Hematopoietic multipotent progenitor cell (in vitro differentiated cells): ENCODE measurements at regions not wholly inside any gene's neighbourhood (a gene's known extent, or its start where the extent isn't known, plus 50 kb on each side); places are given as distances from the start of the nearest gene placed in this dataset.
A peak's percentile ranks its signal among the peaks of the same experiment; 100 is the strongest.

ENCODE experiments used
- DNase-seq, 3 donors: peaks; one replicate each; pipeline ENCODE4 v3.0.0-alpha.2; 2011 to 2015; ENCODE audit warnings: low read depth in 2 of 3, low spot score in 2 of 3

DNA sequence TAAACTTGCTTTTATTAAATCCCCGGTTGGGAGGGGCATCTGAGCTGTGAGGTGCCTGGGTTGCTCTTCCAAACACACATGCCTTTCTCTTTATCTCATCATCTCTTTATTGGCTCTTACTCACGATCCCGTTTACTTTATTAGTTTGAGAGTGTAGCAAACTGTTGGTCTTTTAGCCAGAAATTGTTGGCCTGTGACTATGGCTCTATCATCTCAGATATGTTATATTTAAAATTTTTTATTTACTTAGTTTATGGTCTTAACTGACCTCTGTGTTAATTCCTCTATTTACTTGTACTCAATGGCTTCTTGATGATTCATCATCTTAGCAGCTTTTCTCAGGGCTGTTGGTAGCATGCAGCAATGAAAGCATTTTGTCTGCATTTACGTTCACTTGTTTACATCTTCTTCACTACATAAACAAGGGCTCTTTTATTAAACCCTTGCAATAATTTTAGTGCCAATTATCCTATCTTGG, 408.4 kb downstream of the HRH4 start:
- no peak for DNase-seq

DNA sequence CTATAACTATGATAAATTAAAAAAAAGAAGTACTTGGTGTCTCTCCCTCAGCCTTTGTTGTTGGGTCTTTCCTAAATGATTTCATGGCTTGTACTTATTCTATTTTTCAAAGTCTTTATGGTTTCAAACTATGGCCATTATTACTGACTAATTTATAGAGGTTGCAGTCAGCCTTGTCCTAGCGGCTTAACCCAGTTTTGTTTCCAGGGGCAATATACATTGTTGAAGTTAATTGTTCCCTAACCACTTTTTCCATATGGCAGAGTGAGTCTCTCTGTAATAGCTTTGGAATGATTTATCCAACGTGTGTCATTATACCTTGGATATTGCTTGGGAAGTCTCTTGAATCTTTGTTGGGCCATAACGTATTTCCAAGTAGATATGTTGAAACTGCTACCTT, 408.8 kb downstream of the HRH4 start:
- DNase-seq: no peak

DNA sequence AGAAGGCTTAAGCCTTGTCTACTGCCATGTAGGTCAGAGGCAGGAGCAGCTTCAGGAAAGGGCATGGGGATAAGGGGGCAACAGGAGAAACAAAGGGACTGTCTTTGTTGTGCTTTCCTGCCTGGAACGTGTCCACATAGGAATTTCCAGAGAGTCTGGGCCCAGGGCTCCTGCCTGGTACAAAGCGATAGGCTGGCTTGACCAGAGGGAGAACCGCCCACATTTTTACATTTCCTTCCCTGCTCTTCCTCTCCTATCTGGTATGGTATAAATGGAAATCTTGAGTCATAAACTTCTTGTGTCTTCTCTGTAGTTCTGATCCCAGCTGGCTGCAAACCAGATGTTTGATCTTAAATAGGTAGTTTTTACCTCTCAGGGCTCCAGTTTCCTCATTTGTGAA, 414.8 kb downstream of the HRH4 start:
- no peak for DNase-seq

DNA sequence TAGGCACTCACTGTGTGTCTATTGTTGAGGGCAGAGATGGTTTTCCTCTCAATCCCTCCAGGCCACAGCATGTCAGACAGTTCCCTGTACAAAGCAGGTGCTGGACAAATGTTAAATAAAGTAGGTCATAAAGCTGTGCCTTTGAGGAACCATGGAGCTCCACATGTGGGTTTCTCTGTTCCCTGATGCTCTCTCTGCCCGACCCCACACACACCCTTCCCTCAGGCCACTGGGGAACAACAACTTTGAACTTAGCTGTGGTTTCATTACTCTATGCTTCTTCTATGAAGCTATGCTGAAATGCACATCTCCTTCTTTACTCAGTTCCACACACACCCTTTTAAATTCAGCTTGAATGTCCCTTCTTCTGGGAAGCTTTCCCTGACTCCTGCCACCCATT, 415.3 kb downstream of the HRH4 start:
- DNase-seq: no peak

DNA sequence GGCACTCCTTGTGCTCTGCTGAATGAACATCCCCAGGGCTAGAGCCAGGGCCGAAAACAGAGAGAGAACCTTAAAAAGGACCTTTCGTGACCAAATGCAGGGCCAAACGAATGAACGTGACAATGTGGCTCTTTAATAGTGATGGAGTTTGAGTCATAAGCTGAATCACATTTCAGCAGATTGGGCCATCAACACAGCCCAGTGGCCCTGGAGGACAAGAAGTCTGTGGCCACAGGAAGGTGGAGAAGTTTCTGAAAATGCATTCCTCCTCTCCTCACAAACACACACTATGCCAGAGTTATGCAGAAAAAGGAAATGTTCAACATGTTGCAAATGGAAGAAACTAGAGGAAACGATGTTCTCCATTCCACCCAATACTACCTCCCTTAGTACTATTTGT, 415.8 kb downstream of the HRH4 start:
- DNase-seq: no peak

DNA sequence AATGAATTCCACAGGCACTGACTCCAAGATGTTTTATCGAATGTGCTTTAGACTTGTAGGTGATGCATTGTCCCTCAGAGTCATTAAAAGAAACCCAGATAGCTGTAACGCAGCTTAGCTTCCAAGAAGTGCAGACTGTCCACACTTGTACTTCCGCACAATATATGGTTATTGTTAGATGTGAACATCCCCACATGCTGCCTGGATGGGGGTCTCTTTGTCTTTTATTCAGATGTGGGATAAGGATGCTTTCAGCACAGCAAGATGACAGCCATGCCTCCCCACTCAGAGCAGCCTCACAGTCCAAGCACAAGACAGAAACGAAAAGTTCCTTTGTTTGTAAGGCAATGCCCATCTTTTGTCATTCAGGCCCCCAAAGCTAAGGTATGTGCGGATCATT, 416.6 kb downstream of the HRH4 start:
- no peak for DNase-seq

DNA sequence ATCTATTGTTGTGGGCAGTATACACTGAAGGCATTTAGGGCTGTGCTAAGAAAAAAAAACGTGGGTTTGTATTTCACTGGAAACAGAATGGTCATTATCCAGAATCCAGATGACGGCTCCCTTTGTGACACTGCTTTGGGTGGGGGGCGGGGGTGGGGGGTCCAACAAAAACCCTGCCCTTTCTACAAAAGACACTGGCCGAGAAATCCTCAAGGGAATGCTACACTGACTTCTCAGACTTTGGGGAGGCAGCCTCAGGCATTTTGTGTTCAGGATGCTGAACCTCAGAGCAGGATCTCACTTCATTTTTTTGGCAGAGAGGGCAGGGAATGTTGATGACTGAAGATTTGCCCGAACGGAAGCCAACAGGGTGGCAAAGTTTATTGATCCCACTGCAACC, 417.1 kb downstream of the HRH4 start:
- DNase-seq: no peak

DNA sequence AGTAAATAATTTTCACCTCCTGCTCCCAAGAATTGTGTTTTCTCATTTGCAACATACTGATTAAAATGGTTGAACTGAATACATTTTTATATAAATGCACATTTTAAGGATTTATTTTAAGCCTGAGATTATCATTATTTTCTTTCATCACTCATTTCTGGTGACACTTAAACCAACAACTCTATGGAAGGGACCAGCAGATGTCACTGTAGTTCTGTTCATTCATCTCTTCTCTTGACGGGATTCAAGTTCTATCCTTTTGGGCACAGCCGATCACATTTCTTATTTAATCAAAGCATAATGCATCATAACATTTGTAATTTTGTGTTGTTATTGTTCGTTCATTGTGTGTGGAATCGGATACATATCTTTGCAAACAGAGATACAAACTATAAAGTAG, 417.9 kb downstream of the HRH4 start:
- peak in 2 of 3 donors; percentile 35 to 73 for DNase-seq

DNA sequence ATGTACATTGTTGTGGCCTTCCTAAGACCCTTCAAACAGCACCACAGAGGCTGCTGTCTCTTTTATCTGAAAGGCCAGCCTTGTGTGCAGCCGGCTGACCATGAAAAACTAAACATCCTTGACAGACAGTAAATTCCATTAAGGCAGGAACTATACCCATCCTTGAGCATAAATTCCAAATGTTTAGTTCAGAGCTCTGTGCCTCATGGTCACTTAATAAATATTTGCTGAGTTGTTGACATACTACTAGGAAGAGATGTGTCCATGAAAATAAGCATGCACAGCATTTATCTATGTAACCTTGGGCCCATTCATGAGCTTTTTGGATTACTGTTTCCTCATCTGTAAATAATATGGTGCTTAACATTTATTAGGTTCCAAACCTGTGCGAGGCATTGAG, 424.8 kb downstream of the HRH4 start:
- no peak for DNase-seq

DNA sequence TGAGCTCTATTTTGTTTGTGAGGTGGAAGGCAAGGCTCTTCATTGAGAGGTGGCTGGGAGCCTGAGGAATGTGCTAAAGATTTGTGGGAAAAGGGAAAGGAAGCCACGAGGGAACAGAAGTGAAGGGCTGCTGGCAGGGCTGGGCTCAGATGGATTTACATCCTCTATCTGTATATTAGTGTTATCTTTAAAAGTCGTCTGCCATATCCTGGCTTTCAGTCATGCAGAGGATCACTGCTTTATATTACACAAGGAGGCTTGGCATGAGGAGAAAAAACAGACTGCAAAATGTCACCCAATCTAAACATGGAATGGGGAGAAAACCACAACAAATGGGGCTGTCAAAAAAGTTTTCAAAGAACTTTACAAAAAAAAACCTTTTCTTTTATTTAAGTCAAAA, 434.4 kb downstream of the HRH4 start:
- no peak for DNase-seq

DNA sequence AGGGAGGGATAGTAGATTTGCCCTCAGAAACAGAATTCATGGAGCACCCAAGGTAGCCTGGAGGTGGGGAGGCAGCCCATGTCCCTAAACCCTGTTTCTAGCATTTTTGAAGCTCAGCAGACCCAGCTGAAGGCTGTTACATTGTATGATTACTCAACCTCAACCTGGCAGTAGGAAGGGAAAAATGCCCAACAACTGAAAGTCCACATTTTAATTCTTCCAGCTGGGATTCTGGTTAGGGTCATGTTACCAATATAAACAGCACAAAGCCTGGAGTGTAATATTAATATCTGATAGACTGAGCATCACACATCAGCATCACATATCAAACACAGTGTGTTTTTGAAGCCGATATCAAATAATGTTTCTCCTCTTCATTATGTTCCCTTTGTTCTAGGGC, 437.0 kb downstream of the HRH4 start:
- DNase-seq: no peak

DNA sequence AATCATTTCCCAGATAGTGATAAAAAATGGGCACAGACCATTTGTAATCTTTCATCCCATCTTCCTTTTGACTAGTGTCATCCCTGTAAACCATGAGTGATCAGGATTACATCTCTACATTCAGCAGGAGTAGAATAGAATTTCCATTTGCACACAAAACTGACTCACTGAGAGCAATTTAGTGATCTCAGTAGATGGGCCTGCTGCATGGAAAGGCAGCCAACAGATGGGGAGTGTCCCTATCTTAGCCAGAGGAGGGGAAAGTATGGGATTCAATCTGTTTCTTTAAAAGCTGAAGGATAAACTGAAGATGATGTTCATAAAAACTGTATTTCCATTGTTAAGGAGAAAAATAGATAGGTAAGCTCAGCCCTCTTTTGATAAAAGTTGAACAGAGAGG, 441.7 kb downstream of the ZNF521 start:
- no peak for DNase-seq

DNA sequence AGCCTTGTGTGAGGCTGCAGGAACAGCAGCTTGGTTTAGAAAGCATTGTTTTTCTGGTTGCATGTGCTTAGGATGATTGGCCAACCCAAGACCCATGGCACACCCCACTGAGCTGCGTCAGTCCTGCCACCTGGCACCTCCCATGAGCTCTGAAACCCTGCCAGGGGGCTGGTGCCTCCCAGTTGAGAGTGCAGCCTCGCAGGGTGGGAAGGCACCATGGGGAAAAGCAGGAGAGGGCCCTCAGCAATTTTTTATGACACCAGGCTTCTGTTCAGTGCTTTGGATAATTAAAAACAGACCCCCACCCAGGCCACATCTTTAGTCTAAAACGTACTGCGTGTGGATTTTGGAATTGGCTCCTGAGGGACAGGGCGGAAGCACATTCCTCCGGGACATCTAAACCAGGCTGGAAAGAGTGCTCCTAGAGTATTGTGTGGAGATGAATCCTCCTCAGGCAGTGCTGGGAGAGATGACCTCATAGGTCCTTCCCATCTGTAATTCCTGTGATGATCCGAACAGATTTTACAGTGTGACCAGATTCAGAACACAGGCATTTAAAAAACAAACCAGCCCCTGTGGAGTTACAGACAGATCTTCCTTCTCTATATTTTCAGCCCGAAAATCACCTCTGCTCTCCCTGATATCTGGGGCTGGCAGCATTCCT, 438.3 kb downstream of the ZNF521 start:
- DNase-seq: no peak

DNA sequence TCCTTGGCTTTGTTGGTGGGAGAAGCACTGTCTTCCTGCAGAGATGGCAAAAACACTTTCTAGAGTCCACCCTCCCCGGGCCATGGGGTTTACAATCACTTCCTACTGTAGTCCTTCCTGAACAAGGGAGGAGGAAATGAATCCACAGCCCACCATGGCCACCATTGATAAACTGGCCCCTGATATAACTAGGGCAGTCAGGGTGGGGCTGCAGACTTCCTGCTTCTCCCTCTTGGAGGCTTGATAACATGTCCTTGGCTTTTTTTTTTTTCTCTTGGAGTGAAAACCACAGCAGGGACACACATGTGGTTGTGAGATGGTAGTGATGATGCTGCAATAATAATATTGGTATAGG, 437.8 kb downstream of the ZNF521 start:
- DNase-seq: no peak

DNA sequence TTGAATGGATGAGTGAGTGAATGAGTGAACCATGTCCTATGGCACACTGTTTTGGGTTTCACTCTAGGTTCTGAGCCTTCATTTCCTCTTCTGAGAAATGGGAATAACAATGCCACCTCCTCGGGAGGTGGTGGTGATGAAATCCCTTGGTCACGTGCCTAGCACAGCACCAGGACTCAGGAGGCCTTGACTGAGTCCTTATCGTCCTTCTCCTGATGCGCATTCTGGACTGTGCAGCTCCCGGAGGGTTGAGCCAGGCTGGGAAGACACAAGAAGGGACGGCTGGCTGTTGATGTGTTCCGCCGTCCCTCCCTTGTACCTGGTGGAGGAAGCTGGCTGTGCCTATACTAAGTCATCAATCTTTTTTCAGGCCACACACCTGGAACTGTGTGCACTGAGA, 437.3 kb downstream of the ZNF521 start:
- no peak for DNase-seq

DNA sequence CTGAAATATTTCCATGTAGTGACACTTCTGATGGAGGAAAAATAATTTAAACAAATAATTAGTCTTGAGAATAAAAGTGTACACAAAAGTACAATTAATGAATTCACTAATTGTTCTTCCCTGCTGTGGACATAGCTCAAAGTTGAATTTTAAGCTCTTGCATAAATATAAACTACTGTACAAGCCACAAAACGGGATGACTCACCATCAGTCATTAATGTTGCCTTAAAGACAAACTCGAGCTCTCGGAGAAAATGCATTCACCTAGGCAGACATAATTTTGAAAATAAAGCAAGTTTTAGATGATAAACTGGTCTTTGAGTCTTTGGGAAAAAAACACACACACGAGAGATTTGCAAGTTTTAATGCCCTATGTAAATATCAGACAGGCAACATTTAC, 436.4 kb downstream of the ZNF521 start:
- no peak for DNase-seq

DNA sequence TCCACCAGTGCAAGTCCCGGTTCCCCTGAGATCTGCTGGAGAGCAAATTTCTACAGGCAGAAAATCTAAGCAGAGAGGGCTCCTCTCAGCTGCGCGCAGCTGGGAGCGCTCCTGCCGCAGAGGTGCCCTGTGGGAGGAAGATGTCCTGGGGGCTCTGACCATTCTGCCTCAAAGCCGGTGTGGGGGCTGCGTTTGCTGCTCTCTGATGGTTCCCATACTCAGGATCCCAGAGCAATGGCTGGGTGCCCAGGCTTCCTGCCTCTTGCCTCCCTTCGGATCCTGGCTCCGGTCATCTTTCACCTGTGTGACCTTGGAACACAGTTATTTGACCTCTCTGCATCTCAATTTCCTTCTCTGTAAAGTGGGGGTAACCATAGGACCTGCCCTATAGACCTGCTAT, 434.2 kb downstream of the ZNF521 start:
- no peak for DNase-seq

DNA sequence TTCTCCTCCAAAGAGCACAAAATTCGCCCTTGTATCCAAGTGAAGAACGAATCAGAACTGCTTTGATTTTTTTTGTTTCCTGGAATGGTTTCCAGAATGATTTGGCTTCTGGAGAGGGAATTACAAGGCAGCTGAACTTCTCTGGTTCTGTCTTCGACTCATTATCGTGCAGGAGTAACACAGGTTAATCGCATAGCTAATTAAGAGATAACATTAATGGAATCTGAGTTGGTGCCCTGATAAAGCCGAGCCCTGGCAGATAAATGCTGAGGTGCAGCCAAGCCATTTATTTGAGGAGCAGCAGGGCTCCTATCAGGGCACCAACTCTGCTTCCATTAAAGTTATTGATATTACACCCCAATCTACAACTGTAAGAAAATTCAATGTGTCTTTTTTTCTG, 433.7 kb downstream of the ZNF521 start:
- no peak for DNase-seq

DNA sequence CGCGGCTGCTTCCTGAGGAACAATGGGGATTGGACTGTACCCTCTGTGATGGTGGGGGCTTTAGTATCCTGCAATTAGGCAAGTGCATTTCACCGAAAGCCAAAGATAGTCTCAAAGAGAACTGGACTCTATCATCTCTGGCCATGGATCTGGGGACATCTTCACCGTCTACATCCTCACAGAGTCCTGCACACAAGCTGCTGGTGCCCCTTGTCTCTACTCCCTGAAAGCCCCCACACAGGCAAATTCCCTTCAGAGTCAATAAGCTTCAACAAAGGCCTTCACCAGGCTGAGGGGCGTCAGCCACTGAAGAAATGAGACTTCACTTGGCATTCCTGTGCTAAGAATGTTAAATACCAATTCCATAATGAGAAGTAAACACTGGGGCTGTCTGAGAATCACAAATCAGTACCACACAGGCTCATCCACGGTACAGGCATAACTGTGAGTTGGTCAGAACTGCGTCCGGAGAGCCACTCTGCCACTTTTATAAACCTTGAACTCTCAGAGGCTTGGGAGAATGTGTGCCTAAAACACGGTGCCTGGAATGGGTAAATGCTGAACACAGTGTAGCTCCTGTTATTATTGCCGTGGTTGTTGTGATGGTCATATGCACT, 432.7 kb downstream of the ZNF521 start:
- DNase-seq: no peak

DNA sequence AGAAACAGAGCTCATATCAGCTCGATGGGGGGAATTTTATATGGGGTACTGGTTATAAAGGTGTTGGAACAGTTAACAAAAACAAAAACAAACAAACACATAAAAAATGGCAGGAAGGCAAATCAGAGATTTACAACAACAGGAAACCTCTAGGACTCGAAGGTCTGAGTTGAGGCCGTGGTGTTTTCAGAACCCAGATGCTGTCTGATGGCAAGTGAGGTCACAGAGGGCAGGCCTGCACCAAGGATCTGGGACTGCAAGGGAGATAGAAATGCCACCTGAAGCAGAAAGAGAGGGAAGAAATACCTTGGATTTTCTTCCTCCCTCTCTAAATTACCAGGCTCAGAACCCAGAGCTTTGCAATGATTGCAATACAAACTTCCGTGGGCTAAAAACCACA, 429.5 kb downstream of the ZNF521 start:
- no peak for DNase-seq

DNA sequence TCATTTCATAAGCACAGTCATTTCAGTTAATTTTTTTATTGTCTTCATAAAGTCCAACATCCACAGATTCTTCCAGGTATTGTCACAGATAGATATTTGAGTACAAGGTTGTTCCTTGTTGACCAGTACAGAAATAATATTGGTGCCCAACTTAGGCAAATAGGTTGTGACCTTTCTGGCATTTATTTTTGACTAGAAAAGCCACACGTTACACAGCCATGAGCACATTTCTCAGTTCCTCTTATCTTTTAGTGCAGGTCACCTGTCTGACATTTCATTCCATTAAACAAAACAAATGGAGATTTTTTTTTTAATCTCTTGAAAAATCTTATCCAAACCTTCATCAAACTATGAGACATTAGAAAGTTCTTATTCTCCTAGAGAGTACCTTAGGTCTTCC, 428.8 kb downstream of the ZNF521 start:
- DNase-seq: no peak

DNA sequence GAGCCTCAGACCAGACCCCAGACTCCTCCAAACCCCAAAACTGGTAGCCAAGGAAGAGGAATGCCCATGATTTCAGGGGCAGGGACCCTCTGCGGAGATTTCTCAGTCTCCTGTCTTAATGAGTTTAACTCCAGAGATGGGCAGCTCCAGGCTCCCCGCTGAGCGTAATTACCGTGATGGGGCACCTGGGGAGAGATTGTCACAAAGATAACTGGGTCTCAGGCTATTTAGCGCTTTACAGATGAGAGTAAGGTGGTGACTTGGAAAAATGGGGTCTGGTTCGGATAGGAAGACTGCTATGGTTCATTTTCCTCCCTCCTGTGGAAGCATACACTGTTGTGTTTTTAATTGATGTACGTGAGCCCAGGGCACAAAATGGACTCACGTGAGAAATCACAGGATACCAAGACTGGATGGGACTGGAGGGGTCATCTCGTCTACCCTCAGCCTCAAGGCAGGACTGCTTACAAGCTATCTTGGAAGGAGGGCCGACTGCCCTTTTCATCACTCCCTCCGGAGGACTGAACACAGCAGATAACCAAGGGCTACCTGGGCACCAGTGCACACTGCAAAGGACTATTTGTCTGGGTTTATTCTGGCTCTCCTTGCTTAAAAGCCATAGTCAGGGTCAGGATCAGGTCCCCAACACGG, 427.8 kb downstream of the ZNF521 start:
- no peak for DNase-seq
